Right lobe of liver (tissue), 4 donors: ENCODE measurements at regions not wholly inside any gene's neighbourhood (a gene's known extent, or its start where the extent isn't known, plus 50 kb on each side); places are given as distances from the start of the nearest gene placed in this dataset.

Source experiments
- POLR2A ChIP-seq: fragments of 450-650 bp; IDR thresholded peaks from one replicate; pipeline ENCODE4 v1.6.1; 2017; ENCODE audit warnings: antibody characterized with exemption, mild to moderate bottlenecking
- TF ChIP-seq, protein P1 (sequence below), 4 donors: fragments of 200-600 bp in 3 of 4; fragments of 450-650 bp in 1 of 4; IDR thresholded peaks; one replicate each; pipeline versions ENCODE4 v1.5.1 to v1.8.0; 2016 to 2022; ENCODE audit warnings: antibody characterized with exemption in 4 of 4, mild to moderate bottlenecking in 2 of 4
- donor health status: DM: no; HTN: no; CAD: no.
- donor health status: DM: no; HTN: no; CAD: no.
- donor health status: DM: no; HTN: yes; CAD: no.

GRCh38 chr11:106399624-106400023 is 322.2 kb downstream of the AASDHPPT start:
- TF ChIP-seq, protein P1, sequence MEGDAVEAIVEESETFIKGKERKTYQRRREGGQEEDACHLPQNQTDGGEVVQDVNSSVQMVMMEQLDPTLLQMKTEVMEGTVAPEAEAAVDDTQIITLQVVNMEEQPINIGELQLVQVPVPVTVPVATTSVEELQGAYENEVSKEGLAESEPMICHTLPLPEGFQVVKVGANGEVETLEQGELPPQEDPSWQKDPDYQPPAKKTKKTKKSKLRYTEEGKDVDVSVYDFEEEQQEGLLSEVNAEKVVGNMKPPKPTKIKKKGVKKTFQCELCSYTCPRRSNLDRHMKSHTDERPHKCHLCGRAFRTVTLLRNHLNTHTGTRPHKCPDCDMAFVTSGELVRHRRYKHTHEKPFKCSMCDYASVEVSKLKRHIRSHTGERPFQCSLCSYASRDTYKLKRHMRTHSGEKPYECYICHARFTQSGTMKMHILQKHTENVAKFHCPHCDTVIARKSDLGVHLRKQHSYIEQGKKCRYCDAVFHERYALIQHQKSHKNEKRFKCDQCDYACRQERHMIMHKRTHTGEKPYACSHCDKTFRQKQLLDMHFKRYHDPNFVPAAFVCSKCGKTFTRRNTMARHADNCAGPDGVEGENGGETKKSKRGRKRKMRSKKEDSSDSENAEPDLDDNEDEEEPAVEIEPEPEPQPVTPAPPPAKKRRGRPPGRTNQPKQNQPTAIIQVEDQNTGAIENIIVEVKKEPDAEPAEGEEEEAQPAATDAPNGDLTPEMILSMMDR (IDR thresholded peaks at IDR 0.05) = no peak
- TF ChIP-seq POLR2A = no peak
